ENCODE measurements at regions not wholly inside any gene's neighbourhood (a gene's known extent, or its start where the extent isn't known, plus 50 kb on each side); places are given as distances from the start of the nearest gene placed in this dataset.

GRCh38 chr2:12903272-12903671 lies 186.5 kb downstream of the TRIB2 start:
- TF ChIP-seq EZH2phosphoT487 (IDR thresholded peaks at IDR 0.05; ENCODE audit: insufficient read depth, low read depth), result no peak
- TF ChIP-seq EZH2 (IDR thresholded peaks at IDR 0.05; ENCODE audit: insufficient read depth, poor library complexity, severe bottlenecking), result no peak

Data from GM23248 (cell line).